Activated T-helper 9 cell treated with anti-CD3 and anti-CD28 coated beads, Interleukin-2, amount 50 U/mL, for 16 hours (primary cell): ENCODE measurements at regions not wholly inside any gene's neighbourhood (a gene's known extent, or its start where the extent isn't known, plus 50 kb on each side); places are given as distances from the start of the nearest gene placed in this dataset.

Source experiments
- DNase-seq: peaks from one replicate; pipeline ENCODE4 v3.0.0-alpha.2; 2020; ENCODE audit warnings: low read depth

DNA sequence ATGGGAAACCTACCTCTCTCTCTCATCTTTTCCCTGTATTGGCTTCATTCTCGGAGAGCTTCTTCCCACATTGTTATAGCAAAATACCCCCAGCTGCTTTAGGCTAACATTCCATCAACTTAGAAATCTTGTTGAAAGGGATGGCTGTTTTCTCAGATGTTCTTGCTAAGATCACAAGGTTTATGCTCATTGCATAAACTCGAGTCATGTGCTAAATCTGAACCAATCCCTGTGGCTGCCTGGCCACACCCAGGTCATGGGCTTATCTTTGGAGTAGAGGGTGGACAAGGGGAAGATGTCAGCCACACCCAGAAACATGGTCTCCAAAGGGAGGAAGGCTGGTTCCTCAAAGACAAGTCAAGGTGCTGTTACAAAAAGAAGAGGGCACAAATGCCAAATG, 150.6 kb upstream of the UMPS start:
- DNase-seq = no peak

DNA sequence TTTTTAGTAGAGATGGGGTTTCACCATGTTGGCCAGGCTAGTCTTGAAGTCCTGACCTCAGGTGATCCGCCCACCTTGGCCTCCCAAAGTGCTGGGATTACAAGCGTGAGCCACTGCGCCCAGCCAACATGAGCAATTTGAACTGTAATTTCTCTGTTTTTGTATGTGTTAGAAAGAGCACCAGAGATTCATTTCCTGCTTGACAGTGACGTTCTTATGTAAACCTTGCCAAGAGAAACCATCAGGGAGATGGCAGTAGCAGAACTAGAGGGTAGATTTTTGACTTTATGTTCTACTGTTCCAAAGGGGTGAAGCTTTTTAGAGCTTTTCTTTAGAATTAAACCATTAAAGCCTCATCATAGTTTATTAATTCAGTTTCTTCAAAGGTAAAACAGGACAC, 148.1 kb upstream of the UMPS start:
- no peak for DNase-seq

DNA sequence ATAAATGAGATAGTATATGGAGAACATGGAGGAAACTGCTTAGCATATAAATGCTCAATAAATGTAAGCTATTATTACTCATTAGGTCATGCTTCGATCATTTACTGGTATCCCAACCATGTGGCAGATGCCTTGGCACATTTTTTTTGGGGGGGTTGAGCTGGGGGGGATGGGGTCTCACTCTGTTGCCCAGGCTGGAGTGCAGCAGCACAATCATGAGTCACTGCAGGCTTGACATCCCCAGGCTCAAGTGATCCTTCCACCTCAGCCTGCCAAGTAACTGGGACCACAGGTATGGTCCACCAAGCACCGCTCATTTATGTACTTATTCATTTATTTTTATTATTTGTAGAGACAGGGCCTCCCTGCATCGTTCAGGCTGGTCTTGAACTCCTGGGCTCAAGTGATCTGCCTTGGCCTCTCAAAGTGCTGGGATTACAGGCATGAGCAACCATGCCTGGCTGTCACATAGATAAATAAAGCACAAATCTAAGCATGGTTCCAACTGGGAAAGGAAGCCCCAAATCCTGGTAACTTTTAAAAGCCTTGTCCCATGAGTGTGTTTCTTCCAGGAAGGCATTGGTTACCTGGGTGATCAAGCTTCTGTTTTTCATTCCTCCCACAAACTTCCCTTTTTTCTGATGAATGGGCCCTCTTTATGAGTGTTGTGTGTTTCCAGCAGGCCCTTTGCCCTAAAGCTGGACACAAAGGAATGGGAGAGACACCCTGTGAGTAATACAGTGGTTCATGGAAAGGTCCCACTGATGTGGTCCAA, 147.4 kb upstream of the UMPS start:
- DNase-seq = no peak

DNA sequence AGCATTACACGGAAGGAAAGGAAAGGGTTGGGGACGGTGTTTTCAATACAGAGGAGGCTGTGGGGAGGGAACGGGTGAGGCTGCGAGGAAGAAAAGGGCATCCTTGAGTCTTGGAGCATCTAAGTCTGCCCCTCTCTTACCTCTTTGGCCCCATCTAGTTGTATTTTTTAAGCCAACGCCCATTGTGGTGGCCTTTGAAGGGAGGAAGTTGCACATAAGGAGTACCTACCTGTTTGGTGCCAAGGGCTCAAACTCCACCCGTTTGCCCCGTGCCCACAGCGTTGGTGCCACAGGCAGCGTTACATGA, 146.1 kb upstream of the UMPS start:
- DNase-seq = no peak

DNA sequence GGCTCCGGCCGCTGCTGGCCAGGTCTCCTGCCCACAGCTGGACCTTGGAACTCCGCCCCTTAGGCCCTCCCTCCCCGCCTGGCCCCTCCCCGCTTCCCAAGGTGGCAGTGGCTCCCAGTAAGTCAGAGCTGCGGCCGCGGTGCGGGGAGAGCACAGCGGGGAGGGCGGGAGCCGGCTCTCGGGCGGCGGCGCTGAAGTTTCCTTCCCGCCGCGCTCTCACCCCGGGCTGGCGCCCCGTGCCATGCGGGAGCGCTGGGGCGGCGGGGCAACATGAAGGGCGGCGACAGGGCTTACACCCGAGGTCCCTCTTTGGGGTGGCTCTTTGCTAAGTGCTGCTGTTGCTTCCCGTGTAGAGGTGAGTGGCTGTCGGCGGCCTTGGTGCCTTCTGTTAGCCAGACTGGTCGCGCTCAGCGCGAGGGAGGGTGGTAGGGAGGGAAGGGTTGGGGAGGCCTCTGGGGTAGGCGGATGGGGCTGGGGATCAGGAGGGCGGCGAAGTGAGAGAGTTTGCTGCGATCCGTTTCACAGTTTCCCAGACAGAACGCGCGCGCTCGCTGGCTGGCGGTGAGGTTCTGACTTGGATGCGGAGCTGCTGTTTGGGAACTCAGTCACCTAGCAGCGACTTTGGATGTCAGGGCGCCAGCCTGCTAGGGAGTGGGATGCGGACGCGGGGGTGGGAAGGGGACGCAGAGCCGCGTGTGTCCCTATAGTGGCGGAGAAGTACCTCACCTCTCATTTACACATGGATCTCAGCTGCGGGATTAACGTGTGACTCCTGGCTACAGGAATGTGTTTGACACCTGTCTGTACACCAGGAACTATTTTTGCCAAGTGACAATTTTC, 145.5 kb upstream of the UMPS start:
- DNase-seq = peak; percentile 5

DNA sequence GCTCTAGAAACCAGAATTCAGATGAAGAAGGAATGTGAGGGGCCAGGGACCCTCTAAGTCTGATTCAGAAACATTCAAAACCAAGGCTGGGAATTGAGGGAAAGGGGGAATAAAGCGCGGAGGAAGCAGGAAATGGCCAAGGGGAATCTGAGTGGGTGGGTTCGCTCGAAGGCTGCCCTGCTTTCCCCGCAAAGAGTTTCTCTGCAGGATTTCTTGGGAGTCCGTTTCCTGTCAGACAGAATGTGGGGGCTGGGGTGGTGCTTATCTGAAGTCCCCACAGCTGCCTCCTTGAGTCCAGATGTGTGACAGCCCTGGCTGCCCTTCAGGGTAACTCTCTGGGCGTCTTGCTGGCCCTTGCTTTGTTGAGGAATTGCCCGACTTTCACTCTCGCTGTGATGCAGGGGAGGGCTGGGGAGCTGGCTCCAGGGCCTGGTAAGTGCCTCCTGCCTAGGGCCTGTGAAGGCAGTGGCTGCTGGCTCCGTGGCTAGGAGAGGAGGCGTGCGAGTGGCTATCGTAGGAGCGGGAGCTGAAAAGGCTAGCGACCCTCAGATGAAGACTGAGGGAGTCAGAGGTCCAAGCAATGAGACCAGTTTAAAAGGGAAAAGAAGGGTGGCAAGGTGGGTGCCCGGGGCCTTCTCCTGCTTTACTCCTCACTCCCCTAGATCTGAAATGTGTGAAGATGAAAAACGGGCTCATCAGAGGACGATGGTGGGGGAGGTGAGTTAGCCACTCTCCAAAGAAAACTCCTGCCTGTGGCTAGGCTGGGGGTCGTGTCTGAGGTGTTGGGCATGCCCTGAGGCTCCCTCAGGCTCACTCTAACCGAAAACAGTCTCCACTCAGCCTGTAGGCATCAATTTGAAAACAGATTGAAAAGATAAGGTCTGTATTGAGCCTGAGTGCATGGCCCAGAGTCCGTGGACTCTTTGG, 143.9 kb upstream of the UMPS start:
- DNase-seq = no peak

DNA sequence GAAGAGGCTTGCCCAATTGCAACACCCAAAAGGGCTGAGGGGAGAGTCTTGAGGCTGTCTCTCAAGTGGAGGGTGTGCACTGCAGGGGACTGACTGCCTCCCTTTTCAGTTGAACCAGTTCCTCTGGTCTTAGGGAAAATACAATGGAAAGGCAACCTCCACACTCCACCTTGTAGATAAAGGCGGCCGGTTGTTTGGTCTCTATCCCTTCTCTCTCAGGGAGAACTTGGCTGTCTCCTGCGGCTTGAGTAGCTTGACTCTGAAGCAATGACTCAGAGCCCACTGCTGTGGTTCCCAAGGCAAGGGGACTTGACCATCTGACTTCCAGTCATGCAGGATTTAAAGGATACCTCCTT, 143.2 kb upstream of the UMPS start:
- no peak for DNase-seq

DNA sequence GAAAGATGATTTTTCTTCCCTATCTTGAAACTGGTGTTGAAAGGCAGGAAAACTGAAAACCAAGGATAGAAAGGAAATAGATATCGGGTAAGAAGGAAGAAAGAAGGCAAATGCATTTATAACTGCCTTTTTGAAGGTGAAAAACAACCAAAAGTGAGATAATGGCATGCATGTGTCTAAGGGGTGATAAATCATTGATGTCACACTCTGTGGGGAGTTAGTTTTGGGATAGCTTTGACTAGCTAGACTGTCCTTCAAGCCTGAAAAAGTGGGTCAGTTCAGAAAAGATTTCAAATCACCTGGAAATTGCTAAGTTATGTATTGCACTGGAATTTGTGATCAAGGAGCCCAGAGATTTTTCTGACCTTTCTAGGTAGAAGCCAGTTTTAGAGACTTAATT, 142.2 kb upstream of the UMPS start:
- no peak for DNase-seq

DNA sequence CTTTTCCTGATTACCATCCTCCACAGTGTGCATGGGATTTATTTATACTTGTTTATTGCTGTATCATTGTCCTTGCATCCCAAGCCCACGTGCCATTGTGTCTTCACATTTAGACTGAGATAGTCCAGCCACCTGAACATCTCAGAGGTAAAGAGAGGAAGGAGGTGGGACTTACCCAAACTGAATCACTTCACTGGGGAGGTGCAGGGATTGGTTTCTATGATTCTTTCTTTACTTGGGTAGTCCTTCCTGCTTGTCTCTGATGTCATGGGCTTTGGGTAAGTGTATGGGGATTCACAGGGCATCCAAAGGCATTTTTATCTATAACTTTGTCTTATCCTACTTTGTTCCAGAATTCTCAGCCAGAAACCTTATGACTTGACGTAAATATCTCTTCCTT, 141.5 kb upstream of the UMPS start:
- DNase-seq = no peak

DNA sequence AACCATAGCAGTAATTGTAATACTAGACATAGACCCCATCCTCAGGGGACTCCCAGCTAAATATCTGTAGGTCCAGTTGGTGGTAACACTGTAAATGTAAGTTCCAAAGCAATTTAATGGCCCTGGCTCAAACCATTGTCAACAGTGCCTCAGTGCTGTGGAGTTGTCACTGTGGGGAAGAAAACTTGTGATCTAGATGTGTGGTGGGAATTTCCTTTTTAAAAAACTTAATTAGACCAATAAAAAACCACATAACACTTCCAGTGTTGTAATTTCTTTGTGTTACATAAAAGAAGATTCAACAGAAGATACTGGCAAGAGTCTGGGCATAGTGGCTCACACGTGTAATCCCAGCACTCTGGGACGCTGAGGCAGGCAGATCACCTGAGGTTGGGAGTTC, 138.6 kb upstream of the UMPS start:
- DNase-seq = no peak

DNA sequence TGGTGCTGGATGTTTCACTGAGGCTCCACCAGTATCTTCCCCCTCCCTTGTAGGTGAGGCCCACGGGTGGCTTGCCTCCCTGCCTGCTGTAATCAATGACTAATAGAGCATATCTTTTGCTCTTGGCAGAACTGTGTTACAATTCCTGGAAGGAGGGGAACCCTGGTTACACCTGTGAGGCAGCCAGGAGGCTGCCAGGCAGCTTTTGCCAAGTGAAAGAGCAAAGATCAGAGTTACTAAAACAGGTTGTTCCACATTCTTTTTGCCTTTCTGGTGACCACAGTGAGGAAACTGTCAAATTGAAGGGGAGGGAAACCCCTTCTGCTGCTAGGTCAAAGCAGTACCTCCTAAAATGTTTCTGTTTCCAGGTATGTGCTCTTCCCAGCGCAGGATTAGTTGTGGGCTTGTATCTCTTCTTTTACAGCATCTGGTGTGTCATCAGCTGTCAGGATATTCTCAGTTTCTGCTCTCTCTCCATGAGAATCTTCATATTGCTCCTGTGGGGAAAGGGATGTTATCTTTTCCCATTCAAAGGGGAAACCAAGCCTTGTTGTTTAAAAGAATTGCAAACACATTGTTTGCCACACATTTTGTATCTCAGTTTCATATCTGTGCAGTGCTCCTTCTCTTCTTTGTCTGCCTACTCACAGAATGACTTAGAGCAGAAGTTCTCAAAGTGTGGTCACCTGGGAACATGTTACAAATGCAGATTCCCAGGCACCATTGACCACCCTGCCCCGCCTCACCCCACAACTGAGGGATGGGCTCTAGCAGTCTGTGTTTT, 137.4 kb upstream of the UMPS start:
- no peak for DNase-seq

DNA sequence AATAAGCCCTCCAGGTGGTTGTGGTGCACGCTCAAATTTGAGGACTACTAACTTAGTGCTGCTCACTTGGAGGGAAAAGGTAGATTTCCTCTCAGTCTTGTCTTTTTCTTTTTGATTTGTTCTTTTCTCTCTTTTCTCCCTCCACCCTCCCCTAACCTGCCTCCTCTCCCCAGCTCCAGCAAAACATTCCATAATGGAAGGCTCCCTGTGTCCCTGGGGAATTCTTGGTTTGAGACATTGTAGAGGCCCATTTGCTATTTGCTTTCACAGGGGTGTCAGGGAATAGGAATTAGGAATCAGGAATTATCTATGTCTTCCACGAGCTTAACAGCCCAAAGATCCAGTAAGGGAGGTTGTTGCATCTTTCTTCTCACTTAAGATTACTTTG, 136.8 kb upstream of the UMPS start:
- no peak for DNase-seq

DNA sequence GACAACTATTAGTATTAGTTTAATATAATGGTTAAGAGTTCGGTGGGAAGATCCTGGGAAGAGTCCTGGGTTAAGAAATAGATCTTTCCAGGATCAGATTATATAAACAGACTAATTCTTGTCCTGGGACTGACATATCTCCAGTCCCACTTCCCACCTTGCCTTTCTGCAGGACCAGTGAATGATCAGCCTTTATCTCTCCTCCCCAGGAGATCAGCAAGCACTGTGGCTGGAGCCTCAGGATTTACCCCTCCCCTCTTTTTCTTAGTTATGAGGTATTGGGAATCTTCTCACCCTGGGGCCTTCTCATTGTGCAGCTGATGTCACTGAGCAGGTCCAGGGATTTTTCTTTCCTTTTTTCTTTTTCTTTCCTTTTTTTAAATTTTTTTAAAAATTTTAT, 135.7 kb upstream of the UMPS start:
- DNase-seq = no peak

DNA sequence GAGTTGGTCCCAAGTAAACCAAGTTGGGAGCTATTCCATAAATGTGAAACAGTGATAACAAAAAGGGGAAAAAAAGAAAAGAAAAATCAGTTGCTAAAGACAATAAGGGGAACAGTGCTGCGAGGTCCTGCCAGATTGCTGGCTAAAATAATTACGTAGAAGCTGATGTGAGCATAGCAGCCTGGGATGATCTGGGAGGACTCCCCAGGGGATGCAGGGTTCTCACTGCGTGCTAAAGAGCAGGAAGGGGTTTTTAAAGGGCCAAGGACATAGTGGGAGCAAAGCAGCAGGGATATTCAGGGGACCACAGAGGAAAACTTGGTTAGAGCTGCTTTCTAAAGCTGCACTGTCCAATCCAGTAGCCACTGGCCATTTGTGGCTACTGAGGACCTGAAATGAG, 133.0 kb upstream of the UMPS start:
- no peak for DNase-seq

DNA sequence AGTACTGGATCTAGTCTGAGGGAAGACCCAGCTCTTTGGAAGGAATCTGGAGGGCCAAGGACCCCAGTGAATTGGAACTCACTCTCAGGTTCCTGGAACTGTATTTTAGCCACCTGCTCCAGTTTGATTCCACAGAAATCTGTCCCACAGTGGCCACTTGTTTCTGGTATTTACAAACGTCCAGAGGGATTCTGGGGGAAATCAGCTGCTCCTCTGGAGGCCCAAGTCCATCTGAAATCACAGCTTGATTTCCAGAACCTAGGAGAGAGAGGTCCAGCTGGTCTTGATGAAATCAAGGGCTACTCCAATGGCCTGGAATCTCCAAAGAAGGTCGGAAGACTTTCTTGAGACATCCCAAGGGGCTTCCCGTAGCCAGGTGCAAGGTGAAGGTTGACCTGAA, 132.3 kb upstream of the UMPS start:
- no peak for DNase-seq

DNA sequence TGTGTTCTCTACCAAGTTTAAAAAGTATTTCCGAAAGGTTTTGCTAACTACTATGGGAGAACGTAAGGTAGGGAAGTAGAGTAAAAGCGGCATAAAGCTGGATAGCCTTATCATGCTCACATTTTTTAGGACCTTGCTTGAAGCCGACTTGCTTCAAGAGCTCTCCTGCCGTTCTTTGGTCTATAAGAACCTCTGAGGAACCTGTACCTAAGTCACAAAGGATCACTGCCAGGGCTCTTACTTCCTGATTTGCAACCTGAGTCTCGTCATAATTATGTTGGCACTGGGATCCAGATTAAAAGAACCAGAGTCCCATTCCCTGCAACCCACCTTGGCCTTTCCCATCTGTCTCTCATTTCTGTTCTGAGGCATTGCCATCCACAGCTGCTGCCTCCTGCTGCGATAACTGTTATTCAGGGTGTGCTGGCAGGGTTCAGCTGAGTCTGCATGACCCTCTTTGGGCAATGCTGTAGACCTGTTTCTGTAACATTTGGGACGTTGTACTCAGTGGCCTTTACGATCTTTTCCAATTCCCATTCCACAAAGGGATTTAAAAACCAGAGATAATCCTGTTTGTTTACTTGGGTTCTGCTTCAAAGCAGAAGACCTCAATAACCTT, 131.0 kb upstream of the UMPS start:
- no peak for DNase-seq

DNA sequence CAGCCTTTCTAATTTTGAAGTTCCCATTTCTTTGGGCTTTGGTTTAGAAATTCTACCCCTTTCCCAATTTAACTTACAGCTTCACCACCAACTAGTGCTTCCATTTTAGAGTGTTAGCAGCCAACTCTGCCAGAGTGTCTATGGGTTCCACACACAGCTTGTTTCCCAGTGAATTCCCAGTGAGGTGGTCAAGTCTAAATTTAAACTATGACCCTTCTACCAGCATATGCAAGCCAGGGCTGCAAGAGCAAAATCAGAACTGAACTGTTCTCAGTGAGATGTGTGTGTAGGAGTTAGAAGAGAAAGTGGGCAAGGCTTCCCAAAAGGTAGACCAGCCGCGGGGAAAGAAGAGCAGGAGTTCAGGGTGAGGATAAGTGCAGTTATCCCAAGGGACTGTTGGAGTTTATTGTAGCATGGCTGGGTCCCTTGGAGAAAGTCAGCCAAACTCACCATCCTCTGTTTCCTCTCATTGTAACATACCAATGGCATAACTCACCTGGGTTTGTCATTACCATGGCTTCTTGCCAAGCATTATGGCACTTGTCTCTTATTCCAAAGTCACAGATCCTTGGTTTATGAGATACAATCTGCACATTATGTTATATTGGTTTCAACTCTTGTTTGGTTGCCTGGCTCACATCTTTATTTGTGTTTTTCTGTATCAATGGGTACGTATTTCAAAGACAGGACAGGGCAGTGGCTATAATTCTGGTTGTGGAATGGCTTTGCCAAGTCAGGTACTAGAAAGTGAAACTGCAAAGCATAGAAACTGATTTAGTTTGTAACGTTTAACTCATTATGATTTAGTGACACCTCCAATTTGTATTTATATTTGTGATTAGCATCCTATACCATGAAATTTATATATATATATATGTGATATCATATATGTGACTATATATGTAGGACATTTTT, 130.2 kb upstream of the UMPS start:
- DNase-seq = no peak

DNA sequence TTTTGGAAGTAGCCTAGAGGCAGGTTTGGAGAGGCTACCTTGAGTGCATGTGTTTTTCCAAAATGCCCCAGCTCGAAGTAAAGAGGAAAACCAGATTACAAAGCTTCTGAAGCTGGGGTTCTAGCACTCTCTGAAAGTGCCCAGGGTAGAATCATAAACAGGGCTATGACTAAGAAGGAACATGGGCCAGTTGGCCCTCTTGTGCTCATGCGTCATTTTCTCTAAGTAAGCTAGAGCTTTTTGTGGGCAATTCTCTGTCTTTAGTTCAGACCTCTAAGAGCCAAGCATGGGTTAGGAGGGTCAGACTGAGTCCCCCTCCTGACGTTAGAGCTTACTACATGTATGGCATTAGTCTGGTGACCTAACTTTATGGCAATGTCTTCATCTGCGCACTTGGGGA, 129.5 kb upstream of the UMPS start:
- no peak for DNase-seq

DNA sequence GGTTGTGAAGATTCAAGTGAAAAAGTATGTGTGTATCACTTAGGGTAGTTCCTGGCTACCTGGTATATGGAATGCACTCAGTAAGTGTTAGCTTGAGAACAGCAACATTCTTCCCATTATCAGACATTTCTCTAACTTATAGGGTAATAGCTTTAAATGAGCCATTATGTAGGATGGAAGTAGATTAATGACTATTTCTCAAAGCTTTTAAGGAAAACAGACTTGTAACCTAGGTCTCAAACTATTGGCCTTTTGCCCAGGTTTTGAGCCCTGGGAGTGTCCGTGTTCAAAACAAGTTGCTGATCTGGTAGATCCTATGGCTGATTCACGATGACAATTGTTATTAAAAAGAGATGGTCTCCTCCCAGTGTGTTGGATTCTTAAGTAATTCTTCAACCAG, 129.1 kb upstream of the UMPS start:
- DNase-seq = no peak

DNA sequence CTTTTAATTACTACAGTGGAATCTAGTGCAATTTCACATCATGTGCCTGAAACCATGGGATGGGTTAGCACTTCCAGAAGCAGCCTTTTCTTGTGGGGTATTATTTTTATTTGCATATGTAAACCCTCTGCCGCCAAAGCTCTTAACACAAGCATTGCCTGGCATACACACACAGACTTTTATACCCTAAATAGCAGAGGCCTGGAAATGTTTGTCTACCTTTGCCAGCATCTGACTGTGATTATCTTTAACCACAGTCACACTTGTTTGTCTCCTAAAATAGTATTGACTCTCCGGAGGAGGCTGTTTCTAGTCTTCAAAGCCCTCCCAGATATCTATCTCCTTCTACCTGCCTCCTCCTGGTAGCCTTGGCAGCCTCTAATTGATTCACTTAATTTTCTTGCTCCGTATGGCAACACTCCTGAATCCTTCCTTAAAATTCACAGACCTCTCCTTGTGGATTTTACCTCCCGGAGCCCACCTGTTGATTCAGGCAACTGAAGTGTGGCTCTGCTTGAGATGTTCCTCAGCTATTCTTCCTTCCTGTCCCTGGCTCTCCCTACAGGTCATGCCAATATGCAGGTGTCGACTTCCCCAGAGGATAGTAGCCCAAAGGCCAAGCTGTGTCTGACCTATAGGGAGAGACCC, 127.1 kb upstream of the UMPS start:
- DNase-seq = no peak
